GM21619 (cell line): ENCODE measurements at regions not wholly inside any gene's neighbourhood (a gene's known extent, or its start where the extent isn't known, plus 50 kb on each side); places are given as distances from the start of the nearest gene placed in this dataset.

Experiments used
- ATAC-seq: cut with Tn5 transposase; IDR thresholded peaks from one replicate; pipeline ENCODE4 v1.9.1; 2021; ENCODE audit not compliant: unreplicated experiment

- ATAC-seq, result no peak
These were observed 488.8 kb upstream of the CPEB2 start for GRCh38 chr4:14513471-14513870.

DNA sequence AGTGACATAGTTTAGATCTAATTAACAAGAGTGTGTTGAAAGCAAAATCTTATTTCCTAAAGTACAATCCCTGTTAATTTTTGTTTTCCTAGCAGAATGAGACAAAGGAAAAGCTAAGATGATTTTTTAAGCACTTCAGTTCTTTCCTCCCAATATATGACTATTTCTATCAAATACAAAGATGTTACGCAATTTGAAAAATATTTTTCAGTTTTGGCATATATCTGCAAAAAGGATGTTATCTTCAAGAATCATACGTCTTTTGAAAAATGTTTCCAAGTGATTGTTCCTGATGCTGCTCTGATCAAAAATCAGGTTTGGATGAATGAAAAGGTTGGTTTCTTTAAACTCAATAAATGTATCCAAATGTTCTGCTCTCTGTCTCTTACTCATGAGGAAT, 486.7 kb upstream of the CPEB2 start:
- ATAC-seq, result no peak

GRCh38 chr4:14518136-14518535, 484.1 kb upstream of the CPEB2 start:
- ATAC-seq, result no peak

GRCh38 chr4:14520171-14520570, 482.1 kb upstream of the CPEB2 start:
- ATAC-seq, result no peak

- ATAC-seq, result no peak
These were observed 478.0 kb upstream of the CPEB2 start for GRCh38 chr4:14524276-14524675.

- no peak for ATAC-seq
These were observed 473.4 kb upstream of the CPEB2 start for GRCh38 chr4:14528918-14529317.

GRCh38 chr4:14529653-14530052, 472.6 kb upstream of the CPEB2 start:
- no peak for ATAC-seq

- no peak for ATAC-seq
These were observed 469.8 kb upstream of the CPEB2 start for GRCh38 chr4:14532436-14532835.

DNA sequence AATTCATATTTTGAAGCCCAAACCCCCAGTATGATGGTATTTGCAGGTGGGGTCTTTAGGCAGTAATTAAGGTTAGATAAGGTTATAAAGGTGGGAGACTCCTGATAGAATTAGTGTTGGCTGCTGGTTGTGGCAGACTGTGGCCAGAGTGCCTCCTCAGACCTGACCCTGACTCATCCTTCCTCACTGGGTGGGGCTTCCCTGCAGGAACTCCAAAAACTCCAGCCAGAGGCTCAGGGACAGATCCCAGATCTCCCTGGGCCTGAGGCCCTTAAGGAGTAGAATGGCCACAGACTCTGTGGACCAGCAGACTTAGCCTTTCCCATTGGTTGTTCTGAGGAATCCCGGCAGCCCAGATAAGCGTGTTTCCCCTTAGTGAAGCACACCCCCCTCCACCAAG, 463.0 kb upstream of the CPEB2 start:
- no peak for ATAC-seq

- no peak for ATAC-seq
These were observed 457.1 kb upstream of the CPEB2 start for GRCh38 chr4:14545163-14545562.

GRCh38 chr4:14545807-14546206, 456.5 kb upstream of the CPEB2 start:
- no peak for ATAC-seq

DNA sequence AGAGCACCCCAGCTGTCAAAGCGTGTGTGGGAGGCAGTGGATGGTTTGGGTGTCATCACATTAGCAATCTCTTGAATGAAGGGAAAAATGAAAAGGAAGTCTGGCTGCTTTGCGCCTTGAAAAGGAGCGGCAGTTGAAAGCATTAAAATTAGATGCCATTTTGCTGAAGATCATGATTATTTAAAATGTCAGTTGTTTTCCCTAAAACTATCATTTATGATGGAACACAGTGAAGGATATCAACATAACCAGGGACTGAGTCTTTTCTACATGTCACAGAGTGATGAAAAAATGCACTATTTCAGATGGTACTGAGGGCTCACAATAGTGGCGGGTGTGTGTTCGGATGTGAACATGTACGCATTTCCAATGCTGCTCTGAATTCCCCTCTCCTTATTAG, 450.2 kb upstream of the CPEB2 start:
- ATAC-seq, result no peak

DNA sequence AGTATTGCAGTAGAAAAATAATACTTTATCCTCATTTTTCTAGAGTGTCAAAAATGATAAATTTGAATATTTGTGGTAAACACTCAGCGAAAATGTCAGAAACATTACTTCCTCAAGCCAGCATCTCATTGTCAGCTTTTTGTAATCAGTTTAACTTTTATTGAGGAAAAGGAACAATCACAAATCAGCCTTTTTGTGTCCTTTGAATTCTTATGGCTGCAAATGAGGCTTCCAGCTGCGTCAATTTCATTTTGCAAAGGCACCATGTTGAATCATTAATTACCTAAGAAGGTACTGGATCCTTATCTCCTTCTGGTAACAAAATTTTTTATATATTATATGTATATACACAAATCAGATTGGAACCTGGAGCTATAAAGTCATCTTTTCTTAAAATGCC, 442.6 kb upstream of the CPEB2 start:
- no peak for ATAC-seq

GRCh38 chr4:14560577-14560976, 441.7 kb upstream of the CPEB2 start:
- no peak for ATAC-seq

DNA sequence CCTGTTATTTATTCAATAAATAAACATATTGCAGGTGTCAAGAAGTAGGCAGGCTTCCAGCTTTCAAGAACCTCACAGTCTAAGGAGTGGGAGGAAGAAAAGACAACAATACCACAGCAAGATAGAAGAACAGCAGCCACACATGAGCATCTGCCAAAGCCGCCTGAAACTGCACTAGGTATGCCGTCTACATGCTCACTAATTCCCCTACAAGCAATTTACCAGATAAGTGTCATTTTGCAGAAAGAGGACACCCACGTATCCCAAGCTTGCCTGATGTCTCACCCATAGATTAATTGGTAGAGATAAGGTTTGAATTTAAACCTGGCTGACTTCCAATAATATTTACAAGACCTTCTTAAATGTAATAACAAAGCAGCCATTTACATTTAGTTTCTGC, 439.4 kb upstream of the CPEB2 start:
- no peak for ATAC-seq

GRCh38 chr4:14564281-14564680, 438.0 kb upstream of the CPEB2 start:
- ATAC-seq, result no peak

DNA sequence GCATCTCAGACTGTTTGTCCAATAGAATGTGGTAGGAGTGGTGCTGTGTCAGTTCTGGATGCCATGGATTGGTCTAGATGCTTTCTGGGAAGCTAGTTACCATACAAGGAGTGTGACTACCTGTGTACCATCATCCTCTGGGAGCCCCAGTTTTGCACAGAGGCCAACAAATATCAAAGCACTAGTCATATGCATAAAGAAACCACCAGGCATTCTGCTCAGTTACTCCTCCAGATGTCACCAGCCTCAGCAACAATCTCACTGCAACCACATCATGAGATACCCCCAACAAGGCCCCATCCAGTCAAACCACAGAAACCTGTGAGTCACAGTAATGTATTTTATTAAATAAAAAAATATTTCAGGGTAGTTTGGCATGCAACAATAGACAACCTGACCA, 435.8 kb upstream of the CPEB2 start:
- no peak for ATAC-seq

DNA sequence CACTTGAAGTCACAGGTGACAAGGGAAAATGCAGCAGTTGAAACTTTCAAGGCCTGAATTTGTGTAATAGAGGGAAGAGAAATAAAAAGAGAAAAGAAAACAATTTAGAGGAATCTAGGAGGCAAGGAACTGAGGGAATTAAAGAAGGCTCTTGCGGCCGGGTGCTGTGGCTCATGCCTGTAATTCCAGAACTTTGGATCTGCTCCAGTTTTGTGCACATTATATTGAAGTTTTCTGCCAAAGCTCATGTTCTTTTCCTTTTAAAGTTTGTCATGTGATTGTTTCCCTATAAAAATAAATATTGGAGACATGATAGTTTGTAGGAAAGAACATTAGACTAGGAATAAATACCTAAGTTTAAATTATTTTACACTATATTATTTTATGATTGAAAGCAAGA, 433.9 kb upstream of the CPEB2 start:
- no peak for ATAC-seq

DNA sequence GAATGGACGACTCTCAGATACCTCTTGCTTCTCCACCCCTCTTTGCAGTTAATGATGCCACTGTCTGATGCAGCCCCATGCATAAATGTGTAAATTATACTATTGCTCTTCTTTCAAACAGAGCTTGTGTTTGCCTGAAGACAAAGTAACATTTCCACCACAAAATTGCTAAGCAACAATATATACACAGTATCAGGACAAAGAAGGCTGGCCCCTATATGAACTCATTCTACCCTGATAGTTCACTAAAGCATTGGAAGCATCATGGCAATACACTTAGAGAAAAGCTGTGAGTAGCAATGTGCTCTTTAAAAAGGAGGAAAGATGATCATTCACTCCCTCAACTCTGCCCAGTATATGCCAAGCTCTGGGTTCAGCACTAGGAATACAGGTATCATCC, 427.0 kb upstream of the CPEB2 start:
- no peak for ATAC-seq

- no peak for ATAC-seq
These were observed 426.4 kb upstream of the CPEB2 start for GRCh38 chr4:14575919-14576318.

- ATAC-seq, result no peak
These were observed 422.2 kb upstream of the CPEB2 start for GRCh38 chr4:14580061-14580460.

GRCh38 chr4:14581741-14582140, 420.5 kb upstream of the CPEB2 start:
- ATAC-seq, result no peak

DNA sequence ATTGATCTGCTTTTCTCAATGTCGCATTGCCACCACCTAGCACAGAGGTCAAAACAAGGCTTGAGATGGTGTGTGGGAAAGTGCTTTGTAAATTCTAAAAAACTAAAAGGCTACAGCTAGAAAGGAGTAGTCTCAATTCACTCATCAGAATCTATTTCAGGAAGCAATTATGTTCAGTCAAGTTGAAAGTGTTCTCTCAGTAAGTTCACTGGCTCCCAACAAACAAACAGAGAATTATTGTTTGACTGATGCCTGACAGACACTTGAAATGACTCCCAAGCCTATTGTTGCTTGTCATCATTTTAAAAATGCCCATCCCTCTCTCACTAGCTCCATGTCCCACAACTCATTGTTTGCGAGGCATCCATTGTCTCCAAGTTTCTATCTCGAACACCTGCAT, 419.6 kb upstream of the CPEB2 start:
- no peak for ATAC-seq

DNA sequence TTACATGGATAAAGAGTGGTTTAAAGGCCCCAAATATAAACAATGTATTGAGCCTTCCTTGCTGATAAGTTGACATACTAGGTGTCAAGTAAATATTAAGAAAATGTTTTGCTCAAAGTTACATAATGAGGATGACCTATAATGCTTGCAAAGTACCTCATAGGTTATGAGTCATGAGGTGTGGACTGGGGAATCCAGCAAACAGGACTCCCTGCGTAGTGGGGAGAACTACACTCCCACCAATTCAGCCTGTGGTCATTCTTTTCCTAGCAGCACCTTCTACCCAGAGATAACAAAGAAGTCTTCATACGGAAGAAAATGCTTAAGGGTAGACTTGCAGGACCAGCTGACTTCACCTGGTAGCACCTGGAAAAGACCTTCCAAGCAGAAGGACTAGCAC, 418.9 kb upstream of the CPEB2 start:
- no peak for ATAC-seq
